ENCODE measurements at regions not wholly inside any gene's neighbourhood (a gene's known extent, or its start where the extent isn't known, plus 50 kb on each side); places are given as distances from the start of the nearest gene placed in this dataset.

GRCh38 chr5:74130155-74130897, 504.3 kb downstream of the ARHGEF28 start:
- no peak for DNase-seq (ENCODE audit: low read depth)
- no peak overlapping the region for H3K4me3 ChIP-seq (ENCODE audit: control insufficient read depth, low read depth, low read length)
- TF ChIP-seq CTCF (IDR thresholded peaks at IDR 0.05; ENCODE audit: control insufficient read depth, insufficient read depth, low read depth, low read length, missing control alignments): no peak

- no peak for DNase-seq (ENCODE audit: low read depth)
- H3K4me3 ChIP-seq (ENCODE audit: control insufficient read depth, low read depth, low read length): no peak overlapping the region
- peak; percentile 25 for TF ChIP-seq CTCF (IDR thresholded peaks at IDR 0.05; ENCODE audit: control insufficient read depth, insufficient read depth, low read depth, low read length, missing control alignments)
These were observed 501.7 kb downstream of the ARHGEF28 start for GRCh38 chr5:74127381-74128320.

GRCh38 chr5:74126294-74126693, 500.3 kb downstream of the ARHGEF28 start:
- H3K4me3 ChIP-seq (ENCODE audit: control insufficient read depth, low read depth, low read length): no peak overlapping the region
- no peak for DNase-seq (ENCODE audit: low read depth)
- TF ChIP-seq CTCF (IDR thresholded peaks at IDR 0.05; ENCODE audit: control insufficient read depth, insufficient read depth, low read depth, low read length, missing control alignments): no peak

GRCh38 chr5:74124826-74125225, 498.8 kb downstream of the ARHGEF28 start:
- no peak for DNase-seq (ENCODE audit: low read depth)
- TF ChIP-seq CTCF (IDR thresholded peaks at IDR 0.05; ENCODE audit: control insufficient read depth, insufficient read depth, low read depth, low read length, missing control alignments): no peak
- H3K4me3 ChIP-seq (ENCODE audit: control insufficient read depth, low read depth, low read length): no peak overlapping the region

- TF ChIP-seq CTCF (IDR thresholded peaks at IDR 0.05; ENCODE audit: control insufficient read depth, insufficient read depth, low read depth, low read length, missing control alignments): no peak
- DNase-seq (ENCODE audit: low read depth): no peak
- H3K4me3 ChIP-seq (ENCODE audit: control insufficient read depth, low read depth, low read length): no peak overlapping the region
These were observed 497.9 kb downstream of the ARHGEF28 start for GRCh38 chr5:74123929-74124328.

- H3K4me3 ChIP-seq (ENCODE audit: control insufficient read depth, low read depth, low read length): no peak overlapping the region
- DNase-seq (ENCODE audit: low read depth): no peak
- TF ChIP-seq CTCF (IDR thresholded peaks at IDR 0.05; ENCODE audit: control insufficient read depth, insufficient read depth, low read depth, low read length, missing control alignments): no peak
These were observed 497.1 kb downstream of the ARHGEF28 start for GRCh38 chr5:74122979-74123590.
